SHP77 (cell line): ENCODE measurements at regions not wholly inside any gene's neighbourhood (a gene's known extent, or its start where the extent isn't known, plus 50 kb on each side); places are given as distances from the start of the nearest gene placed in this dataset.
"Not testable (repeated sequence)": the region's sequence is repeated elsewhere in the genome, so short reads cannot be mapped to it uniquely, and the experiment has no call there.

Experiments used
- DNase-seq, 2 experiments: peaks; one replicate each; lab custom pipeline; 2025; lab: John Stamatoyannopoulos, UW

DNA sequence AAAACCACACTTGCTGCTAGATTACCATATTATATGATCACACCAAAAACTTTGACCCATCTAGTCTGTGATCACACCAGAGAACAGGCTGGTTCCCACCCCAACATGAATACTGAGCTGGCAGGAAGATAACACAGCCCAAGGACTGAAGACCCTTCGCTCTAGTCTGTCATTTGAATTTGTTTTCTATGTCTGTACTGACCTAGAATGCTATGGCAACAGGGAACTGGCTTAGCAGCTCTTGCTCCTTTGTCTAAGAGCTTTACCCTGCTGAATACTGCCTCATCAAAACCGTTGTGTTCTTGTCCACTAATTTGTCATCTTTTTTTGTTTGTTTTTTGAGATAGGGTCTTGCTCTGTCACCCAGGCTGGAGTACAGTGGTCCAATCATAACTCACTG lies 420.4 kb downstream of the AASDHPPT start:
- DNase-seq: no peak

DNA sequence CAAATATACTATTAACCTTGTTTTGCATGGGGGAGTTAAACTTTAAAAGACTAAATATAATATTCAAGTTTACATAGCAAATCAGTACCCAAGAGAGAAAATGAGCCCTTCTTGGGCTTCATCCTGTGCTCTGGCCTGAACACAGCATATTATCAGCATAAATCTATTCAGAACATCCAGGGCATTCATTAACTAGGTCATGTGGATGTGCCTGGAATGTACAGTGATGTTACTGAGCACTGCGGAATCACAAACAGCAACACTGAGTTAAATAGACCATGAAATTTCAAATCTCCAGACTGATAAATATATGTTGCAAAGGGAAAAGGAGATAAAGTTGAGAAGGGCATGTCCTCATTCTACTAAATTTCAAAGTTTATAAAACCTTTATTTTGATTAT lies 426.4 kb downstream of the AASDHPPT start:
- DNase-seq: no peak

DNA sequence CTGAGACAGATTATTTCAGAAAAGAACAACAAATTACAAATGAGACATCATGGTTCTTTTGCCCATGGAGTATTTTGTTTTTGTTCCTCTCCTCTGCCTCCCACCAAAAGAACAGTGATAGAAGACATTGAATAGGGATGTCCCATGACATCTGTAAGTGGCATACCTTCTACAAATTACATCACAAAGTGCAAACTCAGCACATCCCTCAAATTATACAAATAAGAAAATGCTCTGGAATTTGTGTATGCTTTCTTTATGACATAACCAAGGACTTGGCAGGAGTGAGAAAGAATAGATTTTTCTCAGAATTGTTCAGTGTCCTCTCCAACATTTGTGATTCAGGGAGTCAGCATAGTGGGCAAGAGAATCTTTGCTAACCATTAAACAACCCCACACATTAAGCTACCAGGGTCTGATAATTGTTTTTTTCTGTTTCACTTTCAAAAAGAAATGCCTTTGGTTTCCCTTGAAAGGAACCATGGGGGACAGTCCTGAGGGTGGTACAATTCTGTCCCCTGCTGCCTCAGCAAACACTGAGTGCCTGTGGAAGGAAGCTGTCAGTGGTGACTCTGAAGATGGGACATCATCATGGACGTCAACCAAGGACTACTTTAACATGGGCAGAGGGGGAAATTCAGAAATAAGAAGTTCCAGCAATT lies 430.3 kb downstream of the AASDHPPT start:
- DNase-seq: no peak

DNA sequence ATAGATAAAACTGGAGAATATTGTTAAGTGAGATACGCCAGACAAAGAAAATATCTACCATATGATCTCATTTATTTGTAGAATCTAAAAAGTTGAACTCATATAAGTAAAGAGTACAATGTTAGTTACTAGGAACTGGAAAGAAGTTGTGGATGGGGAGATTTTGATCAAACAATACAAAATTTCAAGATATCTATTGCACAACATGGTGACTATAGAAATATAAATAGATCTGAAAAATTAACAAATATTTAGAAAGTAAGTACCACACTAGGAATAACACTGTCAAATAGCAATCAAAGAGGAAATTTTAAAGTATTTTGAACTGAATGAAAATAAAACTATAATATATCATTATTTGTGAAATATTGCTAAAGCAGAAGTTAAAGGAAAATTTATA lies 437.2 kb downstream of the AASDHPPT start:
- no peak for DNase-seq

DNA sequence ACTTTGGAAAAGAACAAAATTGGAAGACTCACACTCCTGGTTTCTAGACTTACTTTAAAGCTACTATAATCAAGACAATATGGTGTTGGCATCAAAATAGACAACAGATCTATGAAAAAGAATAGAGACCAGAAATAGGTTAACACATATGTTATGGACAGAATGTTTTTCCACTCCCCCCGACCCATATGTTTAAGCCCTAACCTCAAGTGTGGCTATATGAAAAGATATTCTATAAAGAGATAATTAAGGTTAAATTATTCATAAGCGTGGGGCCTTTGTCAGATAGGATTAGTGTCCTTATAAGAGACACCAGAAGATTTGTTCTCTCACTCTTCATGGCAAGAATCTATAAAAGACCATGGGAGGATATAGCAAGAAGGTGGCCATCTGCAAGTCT lies 440.0 kb downstream of the AASDHPPT start:
- no peak for DNase-seq

DNA sequence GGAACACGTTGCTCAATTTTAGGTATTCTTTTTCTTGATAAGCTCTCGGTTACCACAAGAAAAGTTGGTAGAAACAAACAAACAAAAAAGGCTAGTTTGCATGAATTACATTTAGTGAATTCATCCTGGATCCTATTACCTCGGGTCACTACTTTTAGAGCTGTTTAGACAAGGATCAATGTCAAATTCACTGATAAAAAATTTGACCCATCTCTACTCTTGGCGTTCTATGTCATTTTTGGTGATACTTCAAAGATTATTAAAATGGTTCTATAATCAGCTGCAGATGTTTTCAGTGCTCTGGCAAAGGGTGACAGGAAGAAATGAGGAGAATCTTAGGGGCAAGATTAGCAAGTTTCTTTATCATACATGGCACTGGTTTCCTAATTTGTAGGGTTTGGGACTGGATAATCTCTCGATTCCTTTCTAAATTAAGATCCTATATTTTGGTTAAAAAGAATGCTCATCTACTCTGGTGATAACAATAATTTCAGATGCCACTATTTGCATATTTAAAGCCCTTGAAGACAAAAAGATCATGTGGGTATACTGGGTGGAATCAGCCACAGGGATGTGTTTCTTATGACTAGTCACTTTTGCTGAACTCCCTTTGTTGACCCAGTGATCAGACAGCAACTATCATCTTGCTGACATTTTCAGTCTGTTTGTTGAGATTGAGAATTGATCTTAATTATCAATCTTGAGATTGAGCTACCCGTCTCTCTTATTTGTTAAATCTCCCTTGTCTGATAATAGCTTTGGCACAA lies 442.9 kb downstream of the AASDHPPT start:
- DNase-seq: no peak

DNA sequence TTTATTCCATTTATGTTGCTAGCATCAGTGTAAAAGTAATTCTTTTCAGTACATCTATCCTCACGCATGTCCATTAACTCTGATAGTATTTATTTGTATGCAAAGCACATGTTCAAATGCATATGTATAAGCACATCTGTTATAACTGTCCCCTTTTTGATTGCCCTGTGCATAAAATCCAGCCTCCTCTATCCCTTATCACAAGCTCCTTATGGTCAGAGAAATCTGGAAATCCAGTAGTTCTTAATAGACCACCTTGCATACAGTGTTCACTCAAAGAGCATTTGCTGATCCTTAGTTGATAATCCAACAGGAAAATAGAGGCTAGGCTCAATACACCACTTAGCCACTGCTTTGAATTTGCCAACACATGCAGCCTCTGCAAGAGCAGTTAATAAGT lies 443.5 kb downstream of the AASDHPPT start:
- DNase-seq: no peak

DNA sequence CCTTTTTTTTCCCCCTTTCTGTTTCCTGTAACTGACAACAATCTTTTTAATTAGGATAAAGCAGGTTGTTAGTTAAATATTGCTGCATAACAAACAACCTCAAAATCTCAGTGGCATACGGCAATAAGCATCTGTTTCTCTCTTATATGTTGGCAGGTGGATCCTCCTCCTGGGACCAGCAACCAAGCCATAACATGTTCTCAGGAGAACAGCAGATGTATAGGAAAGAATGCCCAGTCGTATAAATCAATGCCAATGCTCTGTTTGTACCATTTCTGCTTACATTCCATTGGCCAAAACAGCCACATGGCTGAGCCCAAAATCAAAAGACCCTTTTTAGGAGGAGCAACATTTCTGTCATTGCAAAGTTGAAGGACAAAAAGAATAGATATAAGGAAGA lies 445.7 kb downstream of the AASDHPPT start:
- no peak for DNase-seq

DNA sequence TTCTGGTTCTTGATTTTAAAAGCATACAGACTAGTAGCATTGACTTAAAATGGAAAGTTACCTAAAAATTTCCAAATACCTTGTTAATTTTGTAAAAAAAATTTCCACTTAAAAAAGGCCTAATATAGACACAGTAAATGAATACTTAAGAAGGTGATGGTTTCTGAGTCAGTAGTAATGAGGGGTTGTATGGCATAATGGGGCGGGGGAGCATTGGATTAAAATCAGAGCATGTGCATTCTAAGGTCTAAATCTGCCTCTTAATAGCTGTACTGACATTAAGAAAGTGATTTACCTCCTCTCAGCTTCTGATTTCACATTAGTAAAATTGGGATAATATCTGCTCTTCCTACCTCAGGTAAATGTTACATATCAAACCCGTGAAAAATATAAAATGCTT lies 446.5 kb downstream of the AASDHPPT start:
- no peak for DNase-seq

DNA sequence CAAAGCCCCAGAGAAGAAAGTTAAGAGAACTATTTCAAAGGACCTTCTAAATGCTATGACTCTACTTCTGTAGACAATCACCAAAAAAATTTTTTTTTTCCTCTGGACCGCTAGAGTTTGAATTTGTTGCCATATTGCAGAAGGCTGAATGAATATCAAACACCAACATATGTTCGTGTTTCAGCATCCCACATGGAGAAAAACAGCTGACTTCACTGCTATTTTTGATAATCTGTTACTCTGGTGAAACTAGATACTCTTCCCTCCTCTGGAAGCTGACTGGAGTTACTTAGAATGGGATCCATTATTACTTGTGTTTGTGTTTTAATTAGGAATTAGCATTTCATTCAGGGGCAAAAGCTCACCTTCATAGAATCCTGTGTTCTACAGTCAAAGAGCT lies 447.0 kb downstream of the AASDHPPT start:
- no peak for DNase-seq

DNA sequence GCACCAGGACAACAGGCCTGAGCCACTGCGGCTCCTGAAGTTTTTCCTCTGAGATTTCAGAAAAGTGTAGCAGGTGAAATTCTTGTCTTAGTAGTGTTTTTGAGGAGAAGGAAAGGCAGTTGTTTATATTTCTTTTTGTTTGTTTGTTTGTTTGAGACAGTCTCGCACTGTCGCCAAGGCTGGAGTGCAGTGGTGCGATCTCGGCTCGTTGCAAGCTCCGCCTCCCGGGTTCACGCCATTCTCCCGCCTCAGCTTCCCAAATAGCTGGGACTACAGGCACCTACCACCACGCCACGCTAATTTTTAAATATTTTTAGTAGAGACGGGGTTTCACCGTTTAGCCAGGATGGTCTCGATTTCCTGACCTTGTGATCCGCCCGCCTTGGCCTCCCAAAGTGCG lies 454.2 kb downstream of the AASDHPPT start:
- DNase-seq: not testable (repeated sequence)

DNA sequence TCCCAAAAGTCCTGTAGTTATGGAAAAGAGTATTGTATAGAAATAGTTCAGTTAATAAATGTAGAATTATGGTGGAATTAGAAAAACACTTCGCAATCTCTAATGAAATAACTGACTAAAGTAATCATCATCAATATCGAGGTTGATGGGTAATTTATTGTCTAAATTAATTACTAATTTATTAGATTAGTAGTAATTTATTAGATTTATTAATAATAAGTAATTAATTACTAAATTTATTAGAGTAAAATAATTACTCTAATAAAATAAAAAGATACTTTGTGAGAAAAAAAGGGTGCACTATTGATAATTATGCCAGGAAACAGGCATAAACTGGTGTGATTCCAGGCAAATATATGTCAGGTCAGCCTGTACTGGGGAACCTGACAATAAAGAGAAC lies 455.6 kb downstream of the AASDHPPT start:
- DNase-seq: no peak

DNA sequence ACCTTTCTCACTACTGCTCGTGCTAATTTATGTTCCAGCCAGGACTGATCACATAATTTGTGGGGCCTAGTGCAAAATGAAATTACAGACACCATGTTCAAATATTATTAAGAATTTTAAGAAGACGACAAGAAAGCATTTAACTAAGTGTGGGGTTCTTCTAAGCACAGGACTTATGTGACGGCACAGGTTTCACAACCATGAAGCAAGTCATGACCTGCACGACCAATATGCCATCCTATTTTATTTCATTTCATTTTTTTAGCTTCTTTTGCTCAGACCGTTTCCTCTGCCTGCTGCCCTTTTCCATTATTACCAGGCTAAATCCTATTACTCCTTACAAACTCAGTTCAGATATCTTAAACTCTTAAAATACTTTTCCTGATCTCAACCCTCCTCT lies 462.5 kb downstream of the AASDHPPT start:
- no peak for DNase-seq

DNA sequence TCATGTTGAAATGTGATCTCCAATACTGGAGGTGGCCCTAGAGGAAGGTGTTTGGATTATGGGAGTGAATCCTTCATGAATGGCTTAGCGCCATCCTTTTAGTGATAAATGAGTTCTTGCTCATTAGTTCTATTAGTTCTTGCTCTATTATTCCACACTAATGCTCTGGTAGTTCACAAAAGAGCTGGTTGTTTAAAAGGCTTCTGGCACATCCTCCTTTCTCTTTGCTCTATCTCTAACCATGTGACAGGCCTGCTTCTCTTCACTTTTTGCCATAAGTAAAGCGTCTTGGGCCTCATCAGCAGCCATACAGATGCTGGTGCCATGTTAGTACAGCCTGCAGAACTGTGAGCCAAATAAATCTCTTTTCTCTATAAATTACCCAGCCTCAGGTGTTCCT lies 469.9 kb downstream of the GUCY1A2 start:
- DNase-seq: no peak

DNA sequence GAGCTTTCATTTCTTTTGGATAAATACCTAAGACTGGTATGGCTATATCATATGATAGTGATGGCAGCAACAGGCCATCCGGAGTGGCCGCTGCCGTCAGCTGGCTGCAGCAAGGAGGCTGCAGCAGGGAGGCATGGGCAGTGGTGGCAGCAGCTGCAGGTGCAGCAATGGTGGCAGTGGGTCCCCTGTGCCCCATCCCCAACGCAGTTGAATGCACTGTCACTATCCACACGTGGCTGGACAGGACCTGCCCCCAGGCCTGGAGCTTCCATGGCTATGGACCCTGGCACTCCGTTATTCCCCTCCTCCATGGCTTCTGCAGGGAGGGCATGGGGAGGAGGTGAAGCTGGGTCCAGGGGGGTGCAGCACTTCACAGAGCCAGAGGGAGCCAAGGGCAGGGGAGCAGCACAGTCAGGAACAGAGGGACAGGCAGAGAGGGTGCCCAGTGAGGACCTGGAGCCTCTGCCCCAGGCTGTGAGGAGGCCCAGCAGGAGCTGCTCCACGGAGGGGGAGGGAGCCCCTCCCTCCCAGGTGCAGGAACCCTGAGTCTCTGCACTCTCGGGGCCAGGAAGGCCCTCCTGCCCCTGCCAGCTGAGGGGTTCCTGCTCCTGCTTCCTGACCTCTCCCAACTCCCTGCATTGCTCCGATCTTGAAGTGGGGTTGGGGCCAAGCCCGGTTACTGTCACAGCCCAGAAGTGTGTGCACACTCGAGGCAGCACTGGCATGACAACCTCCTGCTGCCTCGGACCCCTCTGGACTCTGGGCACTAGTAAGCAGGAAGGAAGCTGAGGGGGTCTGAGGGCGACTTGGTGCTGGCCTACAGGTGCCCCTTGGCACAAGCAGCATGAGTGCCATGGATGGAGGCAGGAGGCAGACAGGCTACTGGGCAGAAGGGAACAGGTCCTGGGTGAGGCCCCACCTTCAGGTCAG lies 466.3 kb downstream of the GUCY1A2 start:
- DNase-seq: no peak

DNA sequence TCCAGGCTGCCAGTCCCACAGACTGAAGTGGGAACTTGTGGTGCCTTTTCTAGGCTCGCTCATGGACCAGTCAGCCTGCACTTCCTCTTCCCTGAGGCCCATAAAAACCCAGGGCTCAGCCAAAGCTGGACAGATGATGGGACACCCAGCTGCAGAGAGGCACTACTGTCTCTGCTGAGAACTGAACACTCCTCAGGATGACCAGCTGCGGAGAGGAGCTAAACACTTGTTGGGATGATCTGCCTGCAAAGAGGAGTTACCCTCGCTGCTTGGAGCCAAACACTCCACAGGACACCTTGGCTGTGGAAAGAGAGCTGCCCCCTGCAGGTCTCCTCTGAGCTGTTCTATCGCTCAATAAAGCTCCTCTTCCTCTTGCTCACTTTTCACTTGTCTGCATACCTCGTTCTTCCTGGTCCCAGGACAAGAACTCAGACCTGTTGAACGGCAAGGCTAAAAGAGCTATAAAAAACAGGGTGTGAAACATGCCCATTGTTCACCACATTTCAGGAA lies 465.5 kb downstream of the GUCY1A2 start:
- no peak for DNase-seq

DNA sequence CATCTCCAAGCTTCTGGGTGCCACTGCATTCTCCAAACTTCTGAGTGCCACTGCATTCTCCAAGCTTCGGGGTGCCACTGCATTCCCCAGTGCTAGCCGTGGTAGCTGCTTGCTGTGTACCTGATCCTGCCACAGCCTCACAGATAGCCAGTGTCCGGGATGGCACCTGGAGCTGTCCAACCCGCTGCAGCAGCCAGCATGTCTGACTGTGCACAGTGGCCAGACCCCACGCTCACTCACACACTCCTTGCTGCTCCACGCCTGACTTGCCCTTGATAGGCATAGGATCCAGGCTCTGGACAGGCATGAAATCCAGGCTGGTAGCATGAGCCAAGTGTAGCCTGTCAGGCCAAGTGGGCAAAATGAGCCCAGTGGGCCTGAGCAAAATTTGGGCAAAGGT lies 465.0 kb downstream of the GUCY1A2 start:
- no peak for DNase-seq

DNA sequence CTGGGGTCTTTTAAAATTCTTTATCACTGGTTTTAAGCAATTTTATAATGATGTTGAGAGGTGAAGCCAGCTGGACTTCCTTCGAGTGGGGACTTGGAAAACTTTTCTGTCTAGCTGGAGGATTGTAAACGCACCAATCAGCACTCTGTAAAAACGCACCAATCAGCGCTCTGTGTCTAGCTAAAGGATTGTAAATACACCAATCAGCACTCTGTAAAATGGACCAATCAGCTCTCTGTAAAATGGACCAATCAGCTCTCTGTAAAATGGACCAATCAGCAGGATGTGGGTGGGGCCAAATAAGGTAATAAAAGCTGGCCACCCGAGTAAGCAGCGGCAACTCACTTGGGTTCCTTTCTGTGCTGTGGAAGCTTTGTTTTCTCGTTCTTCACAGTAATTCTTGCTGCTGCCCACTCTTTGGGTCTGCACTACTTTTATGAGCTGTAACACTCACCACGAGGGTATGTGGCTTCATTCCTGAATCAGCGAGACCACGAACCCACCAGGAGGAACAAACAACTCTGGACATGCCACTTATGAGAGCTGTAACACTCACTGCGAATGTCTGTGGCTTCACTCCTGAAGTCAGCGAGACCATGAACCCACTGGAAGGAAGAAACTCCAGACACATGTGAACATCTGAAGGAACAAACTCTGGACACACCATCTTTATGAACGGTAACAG lies 462.6 kb downstream of the GUCY1A2 start:
- DNase-seq: not testable (repeated sequence)

DNA sequence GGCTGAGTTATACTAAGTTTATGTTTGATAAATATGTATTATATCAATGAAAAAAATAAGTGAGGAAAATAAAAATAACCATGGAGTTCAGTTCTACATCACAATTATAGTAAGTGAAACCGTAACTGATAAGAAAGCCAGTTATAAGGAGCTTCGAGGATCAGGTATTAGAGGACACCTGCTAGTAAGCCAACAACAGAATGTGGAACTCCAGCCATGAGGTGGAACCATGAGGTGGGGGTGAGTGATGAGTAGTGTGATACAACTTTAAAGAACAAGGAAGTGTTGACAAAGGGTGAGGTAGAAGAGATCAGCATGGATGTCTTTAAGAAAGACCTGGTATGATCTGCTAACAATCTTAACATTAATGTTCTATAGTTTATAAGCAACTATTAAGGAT lies 452.9 kb downstream of the GUCY1A2 start:
- DNase-seq: no peak

DNA sequence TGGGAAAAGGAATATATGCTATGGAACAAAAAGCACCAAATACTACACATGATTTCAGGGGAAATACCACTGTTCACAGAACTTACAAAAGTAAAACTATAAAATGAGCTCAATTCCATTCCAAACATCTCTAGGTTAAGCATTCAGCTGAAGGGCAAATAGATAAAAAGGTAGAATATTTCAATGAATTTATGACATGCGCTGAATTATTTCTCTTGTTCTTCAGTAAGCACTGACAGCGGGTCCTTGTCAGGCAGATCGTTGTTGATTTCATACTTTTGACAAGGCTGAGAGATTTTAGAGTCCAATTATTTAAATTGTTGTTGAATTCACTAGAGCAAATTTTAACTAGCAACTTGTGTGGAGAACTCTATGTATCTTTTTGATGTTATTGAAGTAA lies 449.6 kb downstream of the GUCY1A2 start:
- no peak for DNase-seq

DNA sequence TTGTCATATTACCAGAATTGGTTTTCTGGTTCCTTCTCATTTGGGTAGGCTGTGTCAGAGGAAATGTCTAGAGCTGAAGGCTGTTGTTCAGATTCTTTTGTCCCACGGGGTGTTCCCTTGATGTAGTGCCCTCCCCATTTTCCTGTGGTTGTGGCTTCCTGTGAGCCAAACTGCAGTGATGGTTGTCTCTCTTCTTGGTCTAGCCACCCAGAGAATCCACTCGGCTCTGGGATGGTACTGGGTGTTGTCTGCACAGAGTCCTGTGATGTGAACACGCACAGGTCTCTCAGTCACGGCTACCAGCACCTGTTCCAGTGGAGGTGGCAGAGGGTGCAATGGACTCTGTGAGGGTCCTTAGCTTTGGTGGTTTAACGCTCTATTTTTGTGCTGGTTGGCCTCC lies 440.9 kb downstream of the GUCY1A2 start:
- DNase-seq: not testable (repeated sequence)

DNA sequence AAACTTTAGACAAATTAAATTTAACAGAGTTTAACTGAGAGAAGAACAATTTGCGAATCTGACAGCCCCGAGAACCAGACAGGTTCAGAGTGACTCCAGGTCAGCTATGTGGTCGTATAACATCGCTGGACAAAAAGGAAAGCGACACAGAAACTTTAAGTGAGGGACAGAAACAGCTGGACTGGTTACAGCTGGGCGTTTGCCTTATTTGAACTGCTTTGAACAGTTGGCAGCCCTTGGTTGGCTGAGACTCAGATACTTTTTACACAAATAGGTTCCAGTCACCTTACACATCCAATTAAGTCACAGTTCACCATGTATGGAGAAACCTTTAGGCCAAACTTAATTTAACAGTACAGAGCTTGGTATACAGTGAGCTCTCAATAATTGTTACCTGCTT lies 436.9 kb downstream of the GUCY1A2 start:
- no peak for DNase-seq
